Hepatocyte (in vitro differentiated cells): ENCODE measurements at regions not wholly inside any gene's neighbourhood (a gene's known extent, or its start where the extent isn't known, plus 50 kb on each side); places are given as distances from the start of the nearest gene placed in this dataset.
"Not testable (repeated sequence)": the region's sequence is repeated elsewhere in the genome, so short reads cannot be mapped to it uniquely, and the experiment has no call there.

ENCODE experiments used
- DNase-seq: peaks from one replicate; pipeline ENCODE4 v3.0.0-alpha.2; 2016; ENCODE audit warnings: low spot score
- H2AFZ ChIP-seq: fragments of 200-600 bp; sonication (generic); 2 replicates; pipeline ENCODE4 v1.6.0; 2016; ENCODE audit warnings: antibody characterized with exemption, mild to moderate bottlenecking
- H3K27ac ChIP-seq: fragments of 200-600 bp; sonication (generic); 2 replicates; pipeline ENCODE4 v1.5.1; 2016; ENCODE audit warnings: mild to moderate bottlenecking
- H3K27me3 ChIP-seq: fragments of 200-600 bp; sonication (generic); 2 replicates; pipeline ENCODE4 v1.6.1; 2016
- H3K36me3 ChIP-seq: fragments of 200-600 bp; sonication (generic); replicated peaks from 2 replicates; pipeline ENCODE4 v1.5.1; 2016; ENCODE audit warnings: low read depth; ENCODE audit not compliant: insufficient read depth
- H3K4me1 ChIP-seq: fragments of 200-600 bp; sonication (generic); 2 replicates; pipeline ENCODE4 v1.5.1; 2016; ENCODE audit warnings: mild to moderate bottlenecking, moderate library complexity; ENCODE audit not compliant: insufficient read depth
- H3K4me2 ChIP-seq: fragments of 200-600 bp; sonication (generic); 2 replicates; pipeline ENCODE4 v1.6.0; 2016
- H3K4me3 ChIP-seq: fragments of 200-600 bp; sonication (generic); 2 replicates; pipeline ENCODE4 v1.5.1; 2016; ENCODE audit warnings: mild to moderate bottlenecking
- H3K79me2 ChIP-seq: fragments of 200-600 bp; sonication (generic); 2 replicates; pipeline ENCODE4 v1.6.0; 2017; ENCODE audit warnings: mild to moderate bottlenecking
- H3K9me2 ChIP-seq: fragments of 200-600 bp; sonication (generic); replicated peaks from 2 replicates; pipeline ENCODE4 v1.6.0; 2017; ENCODE audit warnings: mild to moderate bottlenecking; ENCODE audit not compliant: insufficient read depth
- H3K9me3 ChIP-seq: fragments of 200-600 bp; sonication (generic); 2 replicates; pipeline ENCODE4 v1.5.1; 2016; ENCODE audit warnings: low read depth, mild to moderate bottlenecking
- H4K20me1 ChIP-seq: fragments of 200-600 bp; sonication (generic); 2 replicates; pipeline ENCODE4 v1.6.0; 2016; ENCODE audit warnings: mild to moderate bottlenecking; ENCODE audit not compliant: insufficient read depth, poor library complexity, severe bottlenecking
- EZH2 ChIP-seq: fragments of 200-600 bp; sonication (generic); IDR thresholded peaks from 2 replicates; pipeline ENCODE4 v1.6.1; 2016; ENCODE audit warnings: antibody characterized with exemption, mild to moderate bottlenecking, borderline replicate concordance
- EZH2phosphoT487 ChIP-seq: fragments of 200-600 bp; sonication (generic); IDR thresholded peaks from one replicate; pipeline ENCODE4 v1.6.1; 2018; ENCODE audit warnings: antibody characterized with exemption, mild to moderate bottlenecking, low read depth, moderate library complexity; ENCODE audit not compliant: unreplicated experiment, severe bottlenecking
- WGBS: methylation state at CpG from one replicate; pipeline ENCODE4 v1.1.6; 2016; ENCODE audit warnings: low lambda C conversion rate; ENCODE audit errors: missing lambda C conversion rate; 5-methylcytosine and 5-hydroxymethylcytosine counted together
- TF ChIP-seq, protein P1 (sequence below): fragments of 200-600 bp; sonication (generic); IDR thresholded peaks from 2 replicates; pipeline ENCODE4 v1.5.1; 2016; ENCODE audit warnings: antibody characterized with exemption, mild to moderate bottlenecking; ENCODE audit not compliant: poor library complexity

- DNase-seq, result no peak
- Histone ChIP-seq H3K79me2 (no peaks in the 10 kb centered on the region), H3K36me3 (no peaks in the 10 kb centered on the region), H3K4me1 (no peaks in the 10 kb centered on the region), H3K4me2 (no peak overlapping the region), H3K4me3 (no peak overlapping the region), H3K9me2 (no peaks in the 10 kb centered on the region), H3K27me3 (no peaks in the 10 kb centered on the region), H3K27ac (no peak overlapping the region), H3K9me3 (peaks cover 48% of the 10 kb centered on the region), H4K20me1 (no peaks in the 10 kb centered on the region), H2AFZ (no peak overlapping the region)
- 71% methylated on average over 8 of the region's 8 CpGs for WGBS
- no peak for TF ChIP-seq EZH2phosphoT487
- TF ChIP-seq EZH2, result no peak
These were observed 203.3 kb downstream of the FOXD4L6 start for GRCh38 chr9:40925149-40925548.

GRCh38 chr9:40916399-40916783, 212.1 kb downstream of the FOXD4L6 start:
- H3K9me3 ChIP-seq, result peaks cover 43% of the 10 kb centered on the region
- WGBS, result 74% methylated on average over 5 of the region's 5 CpGs

DNA sequence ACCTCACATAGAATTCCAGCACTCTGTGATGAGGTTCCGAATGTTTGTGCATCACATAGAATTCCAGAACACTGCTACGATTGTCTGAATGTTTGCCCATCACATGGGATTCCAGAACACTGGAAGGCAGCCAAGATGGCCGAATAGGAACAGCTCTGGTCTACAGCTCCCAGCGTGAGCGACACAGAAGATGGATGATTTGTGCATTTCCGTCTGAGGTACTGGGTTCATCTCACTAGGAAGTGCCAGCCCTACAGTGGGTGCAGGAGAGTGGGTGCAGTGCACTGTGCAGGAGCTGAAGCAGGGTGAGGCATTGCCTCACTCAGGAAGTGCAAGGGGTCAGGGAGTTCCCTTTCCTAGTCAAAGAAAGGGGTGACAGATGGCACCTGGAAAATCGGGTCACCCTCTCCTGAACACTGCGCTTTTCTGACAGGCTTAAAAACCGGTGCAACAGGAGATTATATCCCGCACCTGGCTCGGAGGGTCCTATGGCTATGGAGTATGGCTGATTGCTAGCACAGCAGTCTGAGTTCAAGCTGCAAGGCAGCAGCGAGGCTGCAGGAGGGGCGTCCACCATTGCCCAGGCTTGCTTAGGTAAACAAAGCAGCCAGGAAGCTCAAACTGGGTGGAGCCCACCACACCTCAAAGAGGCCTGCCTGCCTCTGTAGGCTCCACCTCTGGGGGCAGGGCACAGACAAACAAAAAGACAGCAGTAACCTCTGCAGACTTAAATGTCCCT, 212.7 kb downstream of the FOXD4L6 start:
- not testable (repeated sequence) for DNase-seq, H3K4me3 ChIP-seq, H4K20me1 ChIP-seq, H3K27ac ChIP-seq, H3K4me2 ChIP-seq, H3K4me1 ChIP-seq, H3K27me3 ChIP-seq, H3K36me3 ChIP-seq, H3K9me2 ChIP-seq, H3K79me2 ChIP-seq, H2AFZ ChIP-seq
- H3K9me3 ChIP-seq, result peaks cover 43% of the 10 kb centered on the region
- 79% methylated on average over 13 of the region's 13 CpGs for WGBS

More at GRCh38 chr9:40916399-40916783, 212.1 kb downstream of the FOXD4L6 start:
- not testable (repeated sequence) for H3K4me2 ChIP-seq, H3K9me2 ChIP-seq, H3K27me3 ChIP-seq, H3K4me3 ChIP-seq, H4K20me1 ChIP-seq, DNase-seq, H3K36me3 ChIP-seq, H3K27ac ChIP-seq, H3K4me1 ChIP-seq, H3K79me2 ChIP-seq, H2AFZ ChIP-seq

DNA sequence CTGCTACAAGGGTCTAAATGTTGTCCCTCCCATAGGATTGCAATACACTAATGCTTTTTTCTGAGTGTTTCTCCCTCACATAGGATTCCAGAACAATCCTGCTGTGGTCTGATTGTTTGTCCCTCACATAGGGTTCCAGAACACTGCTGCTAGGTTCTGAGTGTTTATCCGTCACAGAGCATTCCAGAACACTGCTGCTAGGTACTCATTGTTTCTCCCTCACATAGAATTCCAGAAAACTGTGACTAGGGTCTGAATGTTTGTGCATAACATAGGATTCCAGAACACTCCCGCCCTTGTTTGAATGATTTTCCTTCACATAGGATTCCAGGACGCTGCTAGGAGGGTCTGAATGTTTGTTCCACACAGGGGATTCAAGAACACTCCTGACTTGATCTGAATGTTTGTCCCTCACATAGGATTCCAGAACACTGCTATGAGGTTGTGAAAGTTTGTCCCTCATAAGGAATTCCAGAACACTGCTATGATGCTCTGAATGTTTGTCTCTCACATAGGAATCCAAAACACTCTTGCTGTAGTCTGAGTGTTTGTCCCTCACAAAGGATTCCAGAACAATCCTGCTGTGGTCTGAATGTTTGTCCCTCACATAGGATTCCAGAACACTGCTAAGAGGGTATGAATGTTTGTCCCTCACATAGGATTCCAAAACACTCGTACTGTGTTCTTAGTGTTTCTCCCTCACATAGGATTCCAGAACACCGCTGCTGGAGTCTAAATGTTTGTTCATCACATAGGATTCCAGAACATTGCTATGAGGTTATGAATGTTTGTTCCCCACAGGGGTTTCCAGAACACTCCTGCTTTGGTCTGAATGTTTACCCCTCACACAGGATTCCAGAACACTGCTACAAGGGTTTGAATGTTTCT, 213.5 kb downstream of the FOXD4L6 start:
- Histone ChIP-seq H4K20me1 (no peaks in the 10 kb centered on the region), H3K79me2 (no peaks in the 10 kb centered on the region), H3K27me3 (no peaks in the 10 kb centered on the region), H3K9me3 (peaks cover 43% of the 10 kb centered on the region), H3K9me2 (no peaks in the 10 kb centered on the region), H3K27ac (no peak overlapping the region), H2AFZ (no peak overlapping the region), H3K4me2 (no peak overlapping the region), H3K36me3 (no peaks in the 10 kb centered on the region), H3K4me3 (no peak overlapping the region), H3K4me1 (no peaks in the 10 kb centered on the region)
- TF ChIP-seq, protein P1, sequence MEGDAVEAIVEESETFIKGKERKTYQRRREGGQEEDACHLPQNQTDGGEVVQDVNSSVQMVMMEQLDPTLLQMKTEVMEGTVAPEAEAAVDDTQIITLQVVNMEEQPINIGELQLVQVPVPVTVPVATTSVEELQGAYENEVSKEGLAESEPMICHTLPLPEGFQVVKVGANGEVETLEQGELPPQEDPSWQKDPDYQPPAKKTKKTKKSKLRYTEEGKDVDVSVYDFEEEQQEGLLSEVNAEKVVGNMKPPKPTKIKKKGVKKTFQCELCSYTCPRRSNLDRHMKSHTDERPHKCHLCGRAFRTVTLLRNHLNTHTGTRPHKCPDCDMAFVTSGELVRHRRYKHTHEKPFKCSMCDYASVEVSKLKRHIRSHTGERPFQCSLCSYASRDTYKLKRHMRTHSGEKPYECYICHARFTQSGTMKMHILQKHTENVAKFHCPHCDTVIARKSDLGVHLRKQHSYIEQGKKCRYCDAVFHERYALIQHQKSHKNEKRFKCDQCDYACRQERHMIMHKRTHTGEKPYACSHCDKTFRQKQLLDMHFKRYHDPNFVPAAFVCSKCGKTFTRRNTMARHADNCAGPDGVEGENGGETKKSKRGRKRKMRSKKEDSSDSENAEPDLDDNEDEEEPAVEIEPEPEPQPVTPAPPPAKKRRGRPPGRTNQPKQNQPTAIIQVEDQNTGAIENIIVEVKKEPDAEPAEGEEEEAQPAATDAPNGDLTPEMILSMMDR, result no peak
- TF ChIP-seq EZH2phosphoT487, result no peak
- no peak for DNase-seq
- 45% methylated on average over 5 of the region's 5 CpGs for WGBS
